Nephron progenitor cell (in vitro differentiated cells): ENCODE measurements at regions not wholly inside any gene's neighbourhood (a gene's known extent, or its start where the extent isn't known, plus 50 kb on each side); places are given as distances from the start of the nearest gene placed in this dataset.
A peak's percentile ranks its signal among the peaks of the same experiment; 100 is the strongest.

Source experiments
- DNase-seq: peaks from one replicate; pipeline ENCODE4 v3.0.0; 2021
- H3K27ac Mint-ChIP-seq: 2 replicates; pipeline ENCODE4 v1.8.0; 2021; ENCODE audit warnings: mild to moderate bottlenecking, moderate library complexity, mixed read lengths
- H3K27me3 Mint-ChIP-seq: 2 replicates; pipeline ENCODE4 v1.8.0; 2021; ENCODE audit warnings: mild to moderate bottlenecking, low read depth, mixed read lengths; ENCODE audit not compliant: poor library complexity
- H3K36me3 Mint-ChIP-seq: 2 replicates; pipeline ENCODE4 v1.8.0; 2021; ENCODE audit warnings: low read depth, mixed read lengths
- H3K4me1 Mint-ChIP-seq: 2 replicates; pipeline ENCODE4 v1.8.0; 2021; ENCODE audit warnings: mixed read lengths
- H3K4me3 Mint-ChIP-seq: 2 replicates; pipeline ENCODE4 v1.8.0; 2021; ENCODE audit warnings: mild to moderate bottlenecking, moderate library complexity, mixed read lengths
- H3K9me3 Mint-ChIP-seq: 2 replicates; pipeline ENCODE4 v1.8.0; 2021; ENCODE audit warnings: mild to moderate bottlenecking, moderate library complexity, mixed read lengths
- TF ChIP-seq, protein P1 (sequence below): fragments of 200-600 bp; sonication (generic); IDR thresholded peaks from 2 replicates; pipeline ENCODE4 v1.5.0; 2021; ENCODE audit warnings: antibody characterized with exemption

GRCh38 chr4:63708661-63709060, 700.6 kb downstream of the TECRL start:
- Mint-ChIP-seq H3K4me1 (no peaks in the 10 kb centered on the region), H3K27me3 (no peaks in the 10 kb centered on the region), H3K4me3 (no peak overlapping the region), H3K36me3 (no peaks in the 10 kb centered on the region), H3K9me3 (no peaks in the 10 kb centered on the region), H3K27ac (no peak overlapping the region)
- TF ChIP-seq, protein P1, sequence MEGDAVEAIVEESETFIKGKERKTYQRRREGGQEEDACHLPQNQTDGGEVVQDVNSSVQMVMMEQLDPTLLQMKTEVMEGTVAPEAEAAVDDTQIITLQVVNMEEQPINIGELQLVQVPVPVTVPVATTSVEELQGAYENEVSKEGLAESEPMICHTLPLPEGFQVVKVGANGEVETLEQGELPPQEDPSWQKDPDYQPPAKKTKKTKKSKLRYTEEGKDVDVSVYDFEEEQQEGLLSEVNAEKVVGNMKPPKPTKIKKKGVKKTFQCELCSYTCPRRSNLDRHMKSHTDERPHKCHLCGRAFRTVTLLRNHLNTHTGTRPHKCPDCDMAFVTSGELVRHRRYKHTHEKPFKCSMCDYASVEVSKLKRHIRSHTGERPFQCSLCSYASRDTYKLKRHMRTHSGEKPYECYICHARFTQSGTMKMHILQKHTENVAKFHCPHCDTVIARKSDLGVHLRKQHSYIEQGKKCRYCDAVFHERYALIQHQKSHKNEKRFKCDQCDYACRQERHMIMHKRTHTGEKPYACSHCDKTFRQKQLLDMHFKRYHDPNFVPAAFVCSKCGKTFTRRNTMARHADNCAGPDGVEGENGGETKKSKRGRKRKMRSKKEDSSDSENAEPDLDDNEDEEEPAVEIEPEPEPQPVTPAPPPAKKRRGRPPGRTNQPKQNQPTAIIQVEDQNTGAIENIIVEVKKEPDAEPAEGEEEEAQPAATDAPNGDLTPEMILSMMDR, result no peak
- DNase-seq, result no peak

DNA sequence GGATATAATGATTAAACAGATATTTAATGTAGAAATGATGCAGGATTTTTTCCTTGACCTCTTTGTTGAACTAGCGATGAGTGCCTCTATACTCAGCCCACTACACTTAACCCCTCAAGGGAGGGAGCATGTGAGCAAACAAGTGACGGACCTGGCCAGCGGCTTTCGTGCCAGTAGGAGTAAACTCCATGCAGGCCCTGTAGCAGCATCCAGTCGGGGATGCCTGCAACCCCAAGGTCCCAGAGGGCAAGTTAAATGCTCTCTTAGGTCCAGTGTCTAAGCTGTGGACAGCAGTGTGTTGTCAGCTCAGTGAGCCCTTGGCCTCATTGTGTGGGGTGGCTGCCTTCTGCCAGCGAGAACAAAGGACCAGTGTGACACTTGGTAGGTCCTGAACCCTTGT, 708.7 kb downstream of the TECRL start:
- no peak for DNase-seq
- Mint-ChIP-seq H3K4me1 (no peaks in the 10 kb centered on the region), H3K9me3 (no peaks in the 10 kb centered on the region), H3K27ac (peak overlapping the region; percentile 84), H3K36me3 (no peaks in the 10 kb centered on the region), H3K27me3 (peaks cover 4% of the 10 kb centered on the region), H3K4me3 (no peak overlapping the region)
- TF ChIP-seq, protein P1, result no peak

DNA sequence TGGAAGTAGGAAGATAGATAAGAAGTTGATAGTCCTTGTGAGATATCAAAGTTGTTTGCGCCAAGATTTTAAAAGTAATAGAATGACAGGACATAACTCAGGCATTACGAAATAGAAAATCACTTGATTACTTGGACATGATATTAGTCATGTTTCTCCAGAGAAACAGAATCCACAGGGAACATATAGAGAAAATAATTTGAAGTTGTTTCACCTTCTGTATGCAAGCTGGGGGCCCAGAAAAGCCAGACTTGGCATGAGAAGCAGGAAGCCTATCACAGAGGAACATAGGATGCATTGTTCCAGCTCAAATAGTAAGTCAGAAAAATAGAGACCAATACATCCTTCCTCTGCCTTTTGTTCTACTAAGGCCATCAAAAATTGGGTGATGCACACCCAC, 715.9 kb downstream of the TECRL start:
- H3K36me3 Mint-ChIP-seq, result no peaks in the 10 kb centered on the region
- H3K27ac Mint-ChIP-seq, result no peak overlapping the region
- no peaks in the 10 kb centered on the region for H3K27me3 Mint-ChIP-seq
- H3K9me3 Mint-ChIP-seq, result peaks cover 2% of the 10 kb centered on the region
- TF ChIP-seq, protein P1, result no peak
- DNase-seq, result no peak
- H3K4me3 Mint-ChIP-seq, result no peak overlapping the region
- no peaks in the 10 kb centered on the region for H3K4me1 Mint-ChIP-seq

GRCh38 chr4:63678358-63678931, 730.8 kb downstream of the TECRL start:
- Mint-ChIP-seq H3K27ac (no peak overlapping the region), H3K36me3 (no peaks in the 10 kb centered on the region), H3K9me3 (no peaks in the 10 kb centered on the region), H3K4me3 (no peak overlapping the region), H3K4me1 (no peaks in the 10 kb centered on the region), H3K27me3 (peaks cover 4% of the 10 kb centered on the region)
- DNase-seq, result no peak
- TF ChIP-seq, protein P1, result no peak

DNA sequence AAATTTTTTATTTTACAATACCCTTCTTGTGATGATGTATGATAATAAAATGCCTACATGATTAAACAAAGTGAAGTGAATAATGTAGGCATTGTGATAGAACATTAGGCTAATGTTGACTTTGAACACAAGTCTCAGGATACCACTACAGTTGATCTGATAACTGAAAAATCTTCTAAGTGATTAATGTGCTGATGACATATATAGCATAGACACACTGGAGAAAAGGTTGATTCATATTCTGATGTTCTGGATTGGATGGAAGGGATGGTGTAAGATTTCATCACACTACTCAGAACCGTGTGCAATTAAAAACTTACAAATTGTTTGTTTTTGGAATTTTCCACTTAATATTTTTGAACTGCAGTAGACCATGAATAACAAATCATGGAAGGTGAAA, 738.5 kb downstream of the TECRL start:
- Mint-ChIP-seq H3K9me3 (no peaks in the 10 kb centered on the region), H3K4me1 (no peaks in the 10 kb centered on the region), H3K27me3 (no peaks in the 10 kb centered on the region), H3K27ac (no peak overlapping the region), H3K36me3 (no peaks in the 10 kb centered on the region), H3K4me3 (no peak overlapping the region)
- TF ChIP-seq, protein P1, result no peak
- no peak for DNase-seq

DNA sequence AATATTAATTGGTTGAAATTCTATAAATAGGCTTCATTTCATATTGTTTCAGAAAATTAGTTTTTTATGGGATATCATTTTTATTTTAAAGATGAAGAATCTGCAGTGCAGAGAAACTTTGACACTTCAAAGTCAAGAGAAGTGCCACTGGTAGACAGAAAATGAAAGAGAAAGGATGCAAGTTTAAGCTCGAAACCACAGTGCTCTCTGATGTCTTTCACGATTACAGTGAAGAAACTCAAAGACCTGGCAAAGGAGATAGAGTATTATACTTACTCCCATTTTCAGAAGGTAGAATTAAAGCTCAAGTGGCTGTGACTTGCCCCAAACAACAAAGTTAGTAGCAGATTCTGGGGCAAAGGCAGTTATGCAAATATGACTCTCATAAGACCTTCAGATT, 745.4 kb downstream of the TECRL start:
- DNase-seq, result no peak
- Mint-ChIP-seq H3K36me3 (no peaks in the 10 kb centered on the region), H3K4me1 (no peaks in the 10 kb centered on the region), H3K4me3 (no peak overlapping the region), H3K9me3 (peaks cover 5% of the 10 kb centered on the region), H3K27ac (no peak overlapping the region), H3K27me3 (no peaks in the 10 kb centered on the region)
- TF ChIP-seq, protein P1, result no peak
